ENCODE measurements at regions not wholly inside any gene's neighbourhood (a gene's known extent, or its start where the extent isn't known, plus 50 kb on each side); places are given as distances from the start of the nearest gene placed in this dataset.
A peak's percentile ranks its signal among the peaks of the same experiment; 100 is the strongest.

GRCh38 chr5:175816348-175816747 lies 55.0 kb upstream of the CPLX2 start:
- Histone ChIP-seq H4K8ac (ENCODE audit: low read depth, low read length) (no peak overlapping the region), H3K9ac (ENCODE audit: low read depth, low read length, poor library complexity) (no peak overlapping the region), H2BK120ac (ENCODE audit: low read depth, low read length) (no peak overlapping the region), H3K9me3 (replicated peaks in 1 of 2; ENCODE audit: control insufficient read depth in 2 of 2, insufficient read depth in 1 of 2, low read depth in 1 of 2, low read length in 2 of 2) (no peaks in the 10 kb centered on the region), H3K4ac (ENCODE audit: low read length) (no peak overlapping the region), H3K18ac (ENCODE audit: low read length) (no peak overlapping the region), H2BK15ac (ENCODE audit: low read length) (no peak overlapping the region), H3K79me1 (ENCODE audit: low read depth, low read length) (no peaks in the 10 kb centered on the region), H4K91ac (ENCODE audit: low read depth, low read length, poor library complexity) (no peak overlapping the region), H2AK5ac (ENCODE audit: low read depth, low read length) (no peak overlapping the region), H3K36me3 (replicated peaks in 1 of 2; ENCODE audit: control insufficient read depth in 2 of 2, insufficient read depth in 2 of 2, low read length in 2 of 2) (no peaks in the 10 kb centered on the region), H3K4me2 (ENCODE audit: insufficient read depth, low read length, poor library complexity, severe bottlenecking) (no peak overlapping the region), H3K27me3 (ENCODE audit: control insufficient read depth in 3 of 3, insufficient read depth in 3 of 3, low read depth in 1 of 3, low read length in 3 of 3) (peaks cover 0 to 4% (median 0%) of the 10 kb centered on the region in 3 experiments), H2BK12ac (ENCODE audit: low read length) (no peak overlapping the region), H3K4me1 (ENCODE audit: control insufficient read depth in 2 of 2, insufficient read depth in 1 of 2, low read depth in 1 of 2, low read length in 2 of 2) (peaks cover 0 to 4% of the 10 kb centered on the region in 2 donors), H3K27ac (replicated peaks; ENCODE audit: low read length) (no peak overlapping the region), H2AFZ (ENCODE audit: low read length) (no peak overlapping the region), H3K14ac (ENCODE audit: low read length) (no peak overlapping the region), H3K23ac (ENCODE audit: low read depth, low read length, poor library complexity) (no peak overlapping the region), H3K4me3 (ENCODE audit: low read length in 2 of 2) (no peak overlapping the region), H2BK5ac (ENCODE audit: low read length) (no peak overlapping the region)
- no peak for DNase-seq (ENCODE audit: low spot score)
- WGBS, 2 donors (ENCODE audit: extremely low coverage in 2 of 2, insufficient read length in 2 of 2, insufficient replicate concordance in 1 of 2), result no CpG with 5 or more reads among the region's 10 CpGs

- H3K23ac ChIP-seq (ENCODE audit: low read depth, low read length, poor library complexity), result no peak overlapping the region
- no peak overlapping the region for H3K4me2 ChIP-seq (ENCODE audit: insufficient read depth, low read length, poor library complexity, severe bottlenecking)
- H3K9me3 ChIP-seq (replicated peaks in 1 of 2; ENCODE audit: control insufficient read depth in 2 of 2, insufficient read depth in 1 of 2, low read depth in 1 of 2, low read length in 2 of 2), result peaks cover 0 to 3% of the 10 kb centered on the region in 2 donors
- H3K9ac ChIP-seq (ENCODE audit: low read depth, low read length, poor library complexity), result no peak overlapping the region
- no peak overlapping the region for H3K18ac ChIP-seq (ENCODE audit: low read length)
- H3K36me3 ChIP-seq (replicated peaks in 1 of 2; ENCODE audit: control insufficient read depth in 2 of 2, insufficient read depth in 2 of 2, low read length in 2 of 2), result no peaks in the 10 kb centered on the region
- H3K14ac ChIP-seq (ENCODE audit: low read length), result no peak overlapping the region
- H3K4me3 ChIP-seq (ENCODE audit: low read length in 2 of 2), result no peak overlapping the region
- H2BK12ac ChIP-seq (ENCODE audit: low read length), result no peak overlapping the region
- H3K27me3 ChIP-seq (ENCODE audit: control insufficient read depth in 3 of 3, insufficient read depth in 3 of 3, low read depth in 1 of 3, low read length in 3 of 3), result peaks cover 0 to 4% (median 0%) of the 10 kb centered on the region in 3 experiments
- no peaks in the 10 kb centered on the region for H3K79me1 ChIP-seq (ENCODE audit: low read depth, low read length)
- H2AK5ac ChIP-seq (ENCODE audit: low read depth, low read length), result no peak overlapping the region
- H4K8ac ChIP-seq (ENCODE audit: low read depth, low read length), result no peak overlapping the region
- H2BK5ac ChIP-seq (ENCODE audit: low read length), result no peak overlapping the region
- no peak overlapping the region for H2BK120ac ChIP-seq (ENCODE audit: low read depth, low read length)
- H3K4me1 ChIP-seq (ENCODE audit: control insufficient read depth in 2 of 2, insufficient read depth in 1 of 2, low read depth in 1 of 2, low read length in 2 of 2), result peaks cover 3 to 11% of the 10 kb centered on the region in 2 donors
- no peak overlapping the region for H2AFZ ChIP-seq (ENCODE audit: low read length)
- no CpG with 5 or more reads among the region's 6 CpGs for WGBS, 2 donors (ENCODE audit: extremely low coverage in 2 of 2, insufficient read length in 2 of 2, insufficient replicate concordance in 1 of 2)
- no peak overlapping the region for H3K4ac ChIP-seq (ENCODE audit: low read length)
- DNase-seq (ENCODE audit: low spot score), result no peak
- no peak overlapping the region for H3K27ac ChIP-seq (replicated peaks; ENCODE audit: low read length)
- H4K91ac ChIP-seq (ENCODE audit: low read depth, low read length, poor library complexity), result no peak overlapping the region
- H2BK15ac ChIP-seq (ENCODE audit: low read length), result no peak overlapping the region
These were observed 52.3 kb upstream of the CPLX2 start for GRCh38 chr5:175819090-175819425.

DNA sequence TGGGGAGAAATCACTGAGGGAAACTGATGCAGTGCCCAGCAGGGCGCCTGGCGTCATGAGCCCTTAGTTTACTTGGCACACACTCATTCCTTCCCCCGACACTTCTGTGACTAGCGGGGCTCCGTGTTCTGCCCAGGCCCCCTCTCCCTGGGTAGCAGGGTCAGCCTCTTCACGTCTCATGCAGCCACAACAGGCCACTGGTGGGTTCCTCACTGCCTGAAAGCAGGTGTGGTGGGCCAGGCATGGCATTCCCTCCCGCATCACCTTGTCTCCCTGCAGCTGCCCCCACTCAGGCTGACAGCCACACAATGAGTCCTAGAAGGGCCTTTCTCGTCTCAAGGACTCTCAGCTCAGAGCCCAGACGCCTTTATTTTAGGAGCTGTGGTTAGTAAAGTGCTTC lies 51.1 kb upstream of the CPLX2 start:
- Histone ChIP-seq H3K9me3 (replicated peaks in 1 of 2; ENCODE audit: control insufficient read depth in 2 of 2, insufficient read depth in 1 of 2, low read depth in 1 of 2, low read length in 2 of 2) (peaks cover 0 to 3% of the 10 kb centered on the region in 2 donors), H2BK120ac (ENCODE audit: low read depth, low read length) (no peak overlapping the region), H3K27ac (replicated peaks; ENCODE audit: low read length) (no peak overlapping the region), H2AFZ (ENCODE audit: low read length) (no peak overlapping the region), H3K9ac (ENCODE audit: low read depth, low read length, poor library complexity) (no peak overlapping the region), H3K4ac (ENCODE audit: low read length) (no peak overlapping the region), H4K91ac (ENCODE audit: low read depth, low read length, poor library complexity) (no peak overlapping the region), H3K36me3 (replicated peaks in 1 of 2; ENCODE audit: control insufficient read depth in 2 of 2, insufficient read depth in 2 of 2, low read length in 2 of 2) (no peaks in the 10 kb centered on the region), H3K18ac (ENCODE audit: low read length) (peak overlapping the region; percentile 11), H2AK5ac (ENCODE audit: low read depth, low read length) (peak overlapping the region; percentile 59), H3K14ac (ENCODE audit: low read length) (no peak overlapping the region), H2BK12ac (ENCODE audit: low read length) (no peak overlapping the region), H3K4me1 (ENCODE audit: control insufficient read depth in 2 of 2, insufficient read depth in 1 of 2, low read depth in 1 of 2, low read length in 2 of 2) (peaks cover 9 to 16% of the 10 kb centered on the region in 2 donors), H3K4me3 (ENCODE audit: low read length in 2 of 2) (no peak overlapping the region), H3K79me1 (ENCODE audit: low read depth, low read length) (no peaks in the 10 kb centered on the region), H3K27me3 (ENCODE audit: control insufficient read depth in 3 of 3, insufficient read depth in 3 of 3, low read depth in 1 of 3, low read length in 3 of 3) (peaks cover 0 to 4% (median 0%) of the 10 kb centered on the region in 3 experiments), H4K8ac (ENCODE audit: low read depth, low read length) (no peak overlapping the region), H2BK15ac (ENCODE audit: low read length) (no peak overlapping the region), H2BK5ac (ENCODE audit: low read length) (no peak overlapping the region), H3K23ac (ENCODE audit: low read depth, low read length, poor library complexity) (peak overlapping the region; percentile 18), H3K4me2 (ENCODE audit: insufficient read depth, low read length, poor library complexity, severe bottlenecking) (no peak overlapping the region)
- no CpG with 5 or more reads among the region's 9 CpGs for WGBS, 2 donors (ENCODE audit: extremely low coverage in 2 of 2, insufficient read length in 2 of 2, insufficient replicate concordance in 1 of 2)
- DNase-seq (ENCODE audit: low spot score), result no peak

Data from neuronal stem cell (in vitro differentiated cells).